Body of pancreas (tissue), 4 donors: ENCODE measurements at regions not wholly inside any gene's neighbourhood (a gene's known extent, or its start where the extent isn't known, plus 50 kb on each side); places are given as distances from the start of the nearest gene placed in this dataset.

ENCODE experiments used
- CTCF ChIP-seq, 7 experiments: fragments of 450-650 bp in 4 of 7; fragments of 200-600 bp in 3 of 7; sonication (generic) in 3 of 7; IDR thresholded peaks; one replicate each; pipeline ENCODE4 v1.5.1; 2016 to 2019; ENCODE audit warnings: antibody characterized with exemption in 7 of 7
- POLR2A ChIP-seq, 3 donors: fragments of 450-650 bp; IDR thresholded peaks; one replicate each; pipeline ENCODE4 v1.6.1; 2016; ENCODE audit warnings: antibody characterized with exemption in 3 of 3, mild to moderate bottlenecking in 2 of 3

GRCh38 chr17:15101175-15101574, 164.0 kb downstream of the PMP22 start:
- TF ChIP-seq CTCF (IDR thresholded peaks at IDR 0.05) (no peak), POLR2A (IDR thresholded peaks at IDR 0.05) (no peak)
